ENCODE measurements at regions not wholly inside any gene's neighbourhood (a gene's known extent, or its start where the extent isn't known, plus 50 kb on each side); places are given as distances from the start of the nearest gene placed in this dataset.
"Not testable (repeated sequence)": the region's sequence is repeated elsewhere in the genome, so short reads cannot be mapped to it uniquely, and the experiment has no call there.

- DNase-seq (ENCODE audit: low read depth in 2 of 2), result peak; percentile 44 to 59
These were observed 421.8 kb upstream of the TBL1XR1 start for GRCh38 chr3:177618873-177619733.

- DNase-seq (ENCODE audit: low read depth in 2 of 2), result no peak
These were observed 422.8 kb upstream of the TBL1XR1 start for GRCh38 chr3:177620073-177620472.

- peak; percentile 28 to 81 for DNase-seq (ENCODE audit: low read depth in 2 of 2)
These were observed 425.2 kb upstream of the TBL1XR1 start for GRCh38 chr3:177622520-177622919.

DNA sequence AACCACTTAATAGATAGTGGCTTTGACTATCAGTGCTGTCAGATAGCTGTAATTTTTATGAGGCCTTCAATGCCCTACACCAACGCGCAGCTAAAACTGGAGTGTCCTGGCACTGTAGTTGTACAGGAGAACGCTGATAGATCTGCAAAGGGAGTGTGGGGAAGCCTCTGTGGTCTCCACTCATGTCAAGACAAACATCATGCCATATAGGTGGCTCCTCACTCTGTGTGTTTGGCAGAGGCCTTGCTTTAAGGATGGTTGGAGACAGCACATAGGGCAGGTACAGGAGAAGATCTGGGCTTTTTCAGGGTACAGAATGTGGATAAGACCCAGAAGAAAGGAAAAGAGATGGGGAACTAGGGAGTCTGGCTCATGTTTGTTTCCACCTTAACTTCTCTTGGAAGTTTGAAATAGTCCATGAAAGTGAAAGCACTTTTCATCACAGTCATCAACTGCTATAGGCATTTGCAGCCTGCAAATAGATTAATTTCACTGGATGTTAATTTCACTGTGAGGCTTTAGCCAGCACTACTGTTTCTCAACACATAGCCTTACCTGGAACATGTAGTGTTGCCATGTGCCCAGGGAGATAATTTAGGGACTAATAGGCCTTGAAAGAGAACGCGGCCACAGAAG lies 425.8 kb upstream of the TBL1XR1 start:
- peak in 1 of 2 donors; percentile 50 for DNase-seq (ENCODE audit: low read depth in 2 of 2)

- peak in 1 of 2 donors; percentile 36 for DNase-seq (ENCODE audit: low read depth in 2 of 2)
These were observed 427.5 kb upstream of the TBL1XR1 start for GRCh38 chr3:177624528-177625495.

- DNase-seq (ENCODE audit: low read depth in 2 of 2), result no peak
These were observed 428.8 kb upstream of the TBL1XR1 start for GRCh38 chr3:177626045-177626444.

GRCh38 chr3:177628095-177628719 lies 430.9 kb upstream of the TBL1XR1 start:
- not testable (repeated sequence) for DNase-seq (ENCODE audit: low read depth in 2 of 2)

DNA sequence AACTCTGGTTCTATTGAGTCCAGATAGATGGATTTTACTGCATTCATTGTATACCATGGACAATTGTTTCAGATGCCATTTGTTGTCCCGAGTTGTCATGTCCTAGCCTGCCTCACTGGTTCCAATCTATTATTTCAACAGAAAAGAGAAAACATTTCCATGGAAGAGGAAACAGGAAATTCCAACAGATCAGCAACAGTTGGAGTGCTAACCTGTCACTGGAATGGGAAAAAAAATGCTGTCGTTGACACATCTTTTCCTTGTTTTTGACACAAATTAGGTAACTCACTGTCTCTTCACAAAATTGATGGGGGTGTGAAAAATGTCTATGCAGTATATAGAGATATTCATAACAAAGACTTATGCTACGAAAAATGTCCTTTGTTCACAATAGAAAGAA lies 432.0 kb upstream of the TBL1XR1 start:
- peak; percentile 54 to 97 for DNase-seq (ENCODE audit: low read depth in 2 of 2)

DNA sequence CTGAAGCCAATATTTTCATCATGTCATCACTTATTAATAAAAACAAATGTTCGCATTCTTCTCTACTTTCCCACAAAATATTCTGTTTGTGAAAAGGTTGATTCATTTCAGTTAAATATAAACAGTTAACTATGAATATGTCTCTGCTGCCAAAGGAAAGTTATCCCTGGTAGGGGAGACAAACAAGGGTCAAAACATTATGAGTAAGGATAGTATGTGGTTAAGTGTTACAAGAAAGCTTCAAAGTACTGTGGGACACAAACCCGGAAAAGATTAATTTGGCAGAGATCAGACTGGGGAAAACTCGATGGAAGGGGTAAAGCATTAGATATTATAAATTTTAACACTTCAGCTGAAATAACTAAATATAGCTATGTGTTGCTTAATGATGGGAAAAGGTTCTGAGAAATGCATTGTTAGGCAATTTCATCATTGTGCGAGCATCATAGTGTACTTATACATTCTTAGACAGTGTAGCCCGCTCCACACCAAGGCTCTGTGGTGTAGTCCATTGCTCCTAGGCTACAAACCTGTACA lies 436.5 kb upstream of the TBL1XR1 start:
- peak; percentile 51 to 52 for DNase-seq (ENCODE audit: low read depth in 2 of 2)

- not testable (repeated sequence) for DNase-seq (ENCODE audit: low read depth in 2 of 2)
These were observed 438.4 kb upstream of the TBL1XR1 start for GRCh38 chr3:177635601-177636106.

- DNase-seq (ENCODE audit: low read depth in 2 of 2), result no peak
These were observed 443.2 kb upstream of the TBL1XR1 start for GRCh38 chr3:177640319-177640965.

GRCh38 chr3:177641206-177641605 lies 443.9 kb upstream of the TBL1XR1 start:
- no peak for DNase-seq (ENCODE audit: low read depth in 2 of 2)

DNA sequence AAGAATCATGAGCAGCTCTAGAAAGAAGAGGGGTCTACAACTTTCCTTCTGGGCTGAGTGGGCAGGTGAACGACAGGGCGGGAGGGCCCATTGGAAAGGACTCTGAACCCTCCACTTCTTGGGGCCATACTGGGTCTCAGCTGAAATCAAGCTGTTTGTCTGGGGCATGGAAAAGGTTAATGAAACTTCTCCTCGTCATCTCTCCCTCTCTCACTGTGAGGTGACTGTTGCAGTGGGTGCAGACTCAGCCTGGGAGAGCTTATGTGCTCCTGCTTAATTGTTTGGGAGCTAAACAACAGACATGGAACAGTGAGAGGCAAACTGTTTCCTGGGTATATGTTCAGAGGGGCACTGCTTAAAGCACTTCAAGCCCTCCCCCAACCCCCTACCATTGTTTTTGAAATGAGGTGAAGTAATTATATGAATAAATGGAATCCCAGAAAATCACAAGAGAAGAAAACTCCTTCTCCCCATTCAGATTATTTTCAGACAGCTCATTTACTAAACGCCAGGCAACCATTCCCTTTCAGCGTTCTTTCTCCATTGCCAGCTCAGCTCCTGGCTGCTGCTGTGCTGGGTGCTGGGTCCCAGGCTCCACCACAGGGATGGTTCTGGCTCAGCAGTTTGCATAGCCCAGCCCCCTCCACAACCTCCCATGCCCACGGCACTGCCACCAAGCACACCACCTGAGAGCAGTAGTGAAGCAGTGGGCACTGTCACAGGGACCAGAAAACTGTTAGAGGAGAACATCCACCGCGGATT lies 444.9 kb upstream of the TBL1XR1 start:
- DNase-seq (ENCODE audit: low read depth in 2 of 2), result no peak

- DNase-seq (ENCODE audit: low read depth in 2 of 2), result no peak
These were observed 445.5 kb upstream of the TBL1XR1 start for GRCh38 chr3:177642804-177643125.

GRCh38 chr3:177646749-177647148 lies 449.5 kb upstream of the TBL1XR1 start:
- DNase-seq (ENCODE audit: low read depth in 2 of 2), result no peak

DNA sequence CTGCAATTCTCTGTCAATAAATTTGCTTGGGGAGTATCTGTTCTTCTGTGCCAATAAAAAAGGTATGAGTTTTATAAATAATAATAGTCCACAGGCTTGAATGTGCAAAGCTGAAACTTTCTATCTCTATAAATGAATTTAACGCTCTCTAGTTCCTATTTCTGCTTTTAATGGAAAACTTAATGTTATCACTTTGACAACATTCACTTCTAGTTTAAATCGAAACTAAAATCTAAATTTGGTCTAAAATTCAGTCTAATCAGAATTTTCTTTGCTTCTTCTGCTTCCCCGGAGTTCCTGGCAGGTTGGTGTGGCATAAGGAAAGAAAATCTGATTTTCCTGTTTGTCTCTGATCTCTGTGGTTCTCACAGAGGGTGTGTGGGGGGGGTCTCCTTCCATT lies 450.1 kb upstream of the TBL1XR1 start:
- DNase-seq (ENCODE audit: low read depth in 2 of 2), result no peak

DNA sequence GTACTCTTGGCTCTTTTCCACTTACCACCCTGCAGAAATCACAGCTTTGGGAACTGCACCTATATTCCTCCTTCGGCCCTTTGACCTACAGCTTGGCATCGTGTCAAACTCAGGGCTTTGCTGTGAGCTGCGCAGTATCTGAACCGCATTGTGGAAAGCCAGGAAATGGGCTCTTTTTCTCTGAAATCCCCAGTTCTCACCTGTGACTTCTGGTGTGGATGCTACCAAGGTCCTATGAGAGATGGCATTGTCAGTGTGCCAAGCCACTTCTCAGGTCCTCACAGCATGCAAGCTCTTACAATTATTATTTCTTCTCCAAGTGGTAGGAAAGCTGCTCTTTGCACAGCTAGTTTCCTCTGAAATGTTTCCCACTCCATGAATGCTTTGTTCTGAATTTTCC lies 450.6 kb upstream of the TBL1XR1 start:
- no peak for DNase-seq (ENCODE audit: low read depth in 2 of 2)

GRCh38 chr3:177652556-177653291 lies 455.4 kb upstream of the TBL1XR1 start:
- no peak for DNase-seq (ENCODE audit: low read depth in 2 of 2)

- no peak for DNase-seq (ENCODE audit: low read depth in 2 of 2)
These were observed 460.0 kb upstream of the TBL1XR1 start for GRCh38 chr3:177657243-177657642.

Measured in lung microvascular endothelial cell (primary cell).